ENCODE measurements at regions not wholly inside any gene's neighbourhood (a gene's known extent, or its start where the extent isn't known, plus 50 kb on each side); places are given as distances from the start of the nearest gene placed in this dataset.

DNA sequence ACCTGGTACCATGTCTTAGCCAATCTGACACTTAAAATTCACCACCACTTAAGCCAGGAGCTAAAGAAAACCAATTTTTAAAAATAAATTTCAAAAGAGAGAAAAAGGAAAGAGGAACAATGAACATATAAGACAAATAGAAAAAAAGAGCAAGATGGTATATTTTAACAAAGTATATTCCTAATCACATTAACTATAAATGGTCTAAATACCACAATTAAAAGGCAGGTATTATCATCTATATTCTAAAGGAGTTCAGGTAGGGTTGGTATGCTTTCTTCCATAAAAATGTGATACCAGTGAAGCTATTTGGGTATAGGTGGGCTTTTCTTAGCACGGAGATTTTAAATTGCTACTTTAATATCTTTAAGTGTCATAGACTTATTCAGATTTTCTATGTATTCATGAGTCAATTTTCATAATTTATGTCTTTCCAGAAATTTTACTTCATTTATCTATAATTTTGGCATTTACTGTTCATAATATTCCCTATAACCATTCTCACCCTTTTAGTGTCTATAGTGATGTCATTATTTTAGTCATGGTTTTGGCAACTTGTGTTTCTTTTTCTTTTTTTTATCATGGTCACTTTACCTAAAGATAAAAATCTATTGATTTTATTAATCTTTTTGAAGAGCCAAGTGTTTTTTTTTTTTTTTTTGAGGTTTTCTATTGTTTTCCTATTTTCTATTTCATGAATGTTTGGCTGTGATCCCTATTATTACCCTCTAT is 56.5 kb upstream of the IGLL5 start:
- no peak for ATAC-seq (ENCODE audit: low read depth in 2 of 2)
- peaks cover 0 to 7% of the 10 kb centered on the region in 2 donors for H3K36me3 Mint-ChIP-seq
- peaks cover under 1 to 16% (median 12%) of the 10 kb centered on the region in 3 donors for H3K27me3 Mint-ChIP-seq
- no peak overlapping the region for H3K4me3 Mint-ChIP-seq
- no peaks in the 10 kb centered on the region for H3K4me1 Mint-ChIP-seq
- H3K9me3 Mint-ChIP-seq = peaks cover 0 to 13% (median 8%) of the 10 kb centered on the region in 7 donors
- H3K27ac Mint-ChIP-seq = peak overlapping the region in 1 of 6 donors; percentile 49
- no peak for DNase-seq

GRCh38 chr22:22833059-22833458 is 54.6 kb upstream of the IGLL5 start:
- H3K27ac Mint-ChIP-seq = no peak overlapping the region

GRCh38 chr22:22833488-22833887 is 54.1 kb upstream of the IGLL5 start:
- peaks cover 0 to 7% of the 10 kb centered on the region in 2 donors for H3K36me3 Mint-ChIP-seq
- peaks cover 8% of the 10 kb centered on the region in 3 donors for H3K4me1 Mint-ChIP-seq
- DNase-seq = no peak
- no peak overlapping the region for H3K27ac Mint-ChIP-seq
- ATAC-seq (ENCODE audit: low read depth in 2 of 2) = no peak
- H3K4me3 Mint-ChIP-seq = no peak overlapping the region
- H3K9me3 Mint-ChIP-seq = peaks cover 0 to 13% (median 8%) of the 10 kb centered on the region in 7 donors
- peaks cover 7 to 26% (median 25%) of the 10 kb centered on the region in 3 donors for H3K27me3 Mint-ChIP-seq

More at GRCh38 chr22:22833059-22833458, 54.6 kb upstream of the IGLL5 start:
- Mint-ChIP-seq H3K27me3 (peaks cover 7 to 25% (median 23%) of the 10 kb centered on the region in 3 donors), H3K4me3 (no peak overlapping the region), H3K4me1 (peaks cover 4% of the 10 kb centered on the region in 3 donors), H3K36me3 (peaks cover 0 to 7% of the 10 kb centered on the region in 2 donors), H3K9me3 (peaks cover 0 to 13% (median 8%) of the 10 kb centered on the region in 7 donors)
- ATAC-seq (ENCODE audit: low read depth in 2 of 2) (no peak), DNase-seq (no peak)

DNA sequence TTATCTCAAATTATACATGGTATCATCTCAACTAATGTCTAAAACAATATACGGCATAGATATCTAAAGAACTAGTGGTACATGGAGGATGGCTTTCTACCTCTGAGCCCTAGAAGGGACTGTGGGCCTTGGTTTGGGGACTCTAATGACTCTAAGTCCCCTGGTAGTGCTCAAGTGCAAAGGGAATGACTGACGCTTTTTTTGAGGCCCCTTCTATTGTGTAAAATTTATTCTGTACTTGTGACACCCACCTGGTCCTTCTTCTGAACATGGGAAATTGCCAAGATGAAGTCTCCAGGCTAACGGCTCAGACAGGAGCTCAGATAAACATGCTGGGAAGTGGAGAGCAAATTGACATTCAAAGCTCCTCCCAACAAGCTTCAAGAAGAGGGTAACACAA is 53.4 kb upstream of the IGLL5 start:
- peaks cover 0 to 13% (median 8%) of the 10 kb centered on the region in 7 donors for H3K9me3 Mint-ChIP-seq
- DNase-seq (no peak), ATAC-seq (ENCODE audit: low read depth in 2 of 2) (no peak)
- H3K4me1 Mint-ChIP-seq = peaks cover 11 to 13% (median 13%) of the 10 kb centered on the region in 3 donors
- H3K4me3 Mint-ChIP-seq = no peak overlapping the region
- peaks cover 0 to 7% of the 10 kb centered on the region in 2 donors for H3K36me3 Mint-ChIP-seq
- no peak overlapping the region for H3K27ac Mint-ChIP-seq
- peaks cover 7 to 26% (median 25%) of the 10 kb centered on the region in 3 donors for H3K27me3 Mint-ChIP-seq

GRCh38 chr22:22834783-22835182 is 52.8 kb upstream of the IGLL5 start:
- ATAC-seq (ENCODE audit: low read depth in 2 of 2) (no peak), DNase-seq (no peak)
- Mint-ChIP-seq H3K4me3 (no peak overlapping the region), H3K27ac (no peak overlapping the region), H3K36me3 (peaks cover 0 to 7% of the 10 kb centered on the region in 2 donors), H3K4me1 (peaks cover 11 to 13% (median 13%) of the 10 kb centered on the region in 3 donors), H3K9me3 (peaks cover 0 to 13% (median 8%) of the 10 kb centered on the region in 7 donors), H3K27me3 (peaks cover 7 to 26% (median 25%) of the 10 kb centered on the region in 3 donors)

DNA sequence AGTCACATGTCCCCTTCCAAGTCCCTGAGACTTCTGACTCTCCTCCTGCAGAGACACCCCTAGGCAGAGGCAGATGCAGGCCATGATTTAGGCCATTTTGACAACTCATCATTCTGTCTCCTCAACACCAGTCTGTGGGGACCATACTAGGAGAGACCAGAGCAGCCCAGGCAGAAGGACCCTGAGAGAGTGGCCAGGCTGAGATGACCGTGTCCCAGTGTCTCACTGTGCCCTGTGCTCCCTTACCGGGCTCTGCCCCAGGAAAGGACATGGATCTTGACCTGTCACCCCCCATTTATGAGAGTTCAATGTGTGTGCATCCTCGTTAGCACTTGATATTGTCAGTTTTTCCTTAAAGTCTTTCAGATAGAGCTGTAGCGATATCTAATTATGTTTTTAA is 52.4 kb upstream of the IGLL5 start:
- H3K27ac Mint-ChIP-seq = peak overlapping the region in 1 of 6 donors; percentile 38

GRCh38 chr22:22835771-22836291 is 51.8 kb upstream of the IGLL5 start:
- H3K4me1 Mint-ChIP-seq = peaks cover 11 to 16% (median 13%) of the 10 kb centered on the region in 3 donors
- peaks cover 0 to 8% (median 5%) of the 10 kb centered on the region in 7 donors for H3K9me3 Mint-ChIP-seq
- H3K27ac Mint-ChIP-seq = no peak overlapping the region
- ATAC-seq (ENCODE audit: low read depth in 2 of 2) = no peak
- no peak overlapping the region for H3K4me3 Mint-ChIP-seq
- H3K36me3 Mint-ChIP-seq = peaks cover 0 to 3% of the 10 kb centered on the region in 2 donors
- no peak for DNase-seq
- peaks cover 7 to 26% (median 25%) of the 10 kb centered on the region in 3 donors for H3K27me3 Mint-ChIP-seq

More for the DNA sequence above, 52.4 kb upstream of the IGLL5 start:
- peaks cover 0 to 7% of the 10 kb centered on the region in 2 donors for H3K36me3 Mint-ChIP-seq
- H3K27me3 Mint-ChIP-seq = peaks cover 7 to 26% (median 25%) of the 10 kb centered on the region in 3 donors
- DNase-seq (no peak), ATAC-seq (ENCODE audit: low read depth in 2 of 2) (no peak)
- no peak overlapping the region for H3K4me3 Mint-ChIP-seq
- H3K9me3 Mint-ChIP-seq = peaks cover 0 to 13% (median 8%) of the 10 kb centered on the region in 7 donors
- H3K4me1 Mint-ChIP-seq = peaks cover 11 to 13% (median 13%) of the 10 kb centered on the region in 3 donors

- ATAC-seq (ENCODE audit: low read depth in 2 of 2) = no peak
Observed at GRCh38 chr22:22836635-22837034, 51.0 kb upstream of the IGLL5 start.

More at GRCh38 chr22:22836635-22837034, 51.0 kb upstream of the IGLL5 start:
- Mint-ChIP-seq H3K36me3 (no peaks in the 10 kb centered on the region), H3K9me3 (peaks cover 0 to under 1% (median 0%) of the 10 kb centered on the region in 7 donors), H3K27me3 (peaks cover 7 to 26% (median 25%) of the 10 kb centered on the region in 3 donors), H3K4me3 (no peak overlapping the region), H3K27ac (no peak overlapping the region), H3K4me1 (peaks cover 11 to 20% (median 13%) of the 10 kb centered on the region in 3 donors)
- DNase-seq = no peak

Data from naive B cell (primary cell).